SK-N-SH treated with all-trans-retinoic acid at 6 μM for 48 hours (cell line): ENCODE measurements at regions not wholly inside any gene's neighbourhood (a gene's known extent, or its start where the extent isn't known, plus 50 kb on each side); places are given as distances from the start of the nearest gene placed in this dataset.

Source experiments
- ATAC-seq: fragments of 200-7000 bp; cut with Tn5 transposase; 3 replicates; pipeline ENCODE4 v1.9.1; 2020; ENCODE audit warnings: mild to moderate bottlenecking, moderate library complexity
- ARNTL ChIP-seq: fragments of 450-650 bp; formaldehyde crosslinking; IDR thresholded peaks from 2 replicates; pipeline ENCODE4 v1.5.0; 2020; ENCODE audit warnings: low read depth, mild to moderate bottlenecking, moderate library complexity, borderline replicate concordance
- BACH2 ChIP-seq: fragments of 250-450 bp; sonication (Bioruptor Pico); IDR thresholded peaks from 2 replicates; pipeline ENCODE4 v1.9.0; 2021; ENCODE audit warnings: mild to moderate bottlenecking, borderline replicate concordance
- CSDC2 ChIP-seq: fragments of 250-450 bp; sonication (Bioruptor Pico); IDR thresholded peaks from 2 replicates; pipeline ENCODE4 v1.5.0; 2020; ENCODE audit warnings: mild to moderate bottlenecking, moderate library complexity
- ESRRG ChIP-seq: fragments of 250-450 bp; sonication (Bioruptor Pico); IDR thresholded peaks from 2 replicates; pipeline ENCODE4 v1.6.1; 2021; ENCODE audit warnings: mild to moderate bottlenecking
- GLIS3 ChIP-seq: fragments of 250-450 bp; sonication (Bioruptor Pico); IDR thresholded peaks from 2 replicates; pipeline ENCODE4 v1.5.0; 2020; ENCODE audit warnings: mild to moderate bottlenecking, moderate library complexity
- ISL1 ChIP-seq: fragments of 250-450 bp; sonication (Bioruptor Pico); IDR thresholded peaks from 2 replicates; pipeline ENCODE4 v2.1.2; 2022; ENCODE audit warnings: mild to moderate bottlenecking, moderate library complexity
- OSR1 ChIP-seq: fragments of 250-450 bp; sonication (Bioruptor Pico); IDR thresholded peaks from 2 replicates; pipeline ENCODE4 v1.8.0; 2022; ENCODE audit warnings: moderate library complexity, mild to moderate bottlenecking, inconsistent platforms
- PPARA ChIP-seq: fragments of 250-450 bp; sonication (Bioruptor Pico); IDR thresholded peaks from 2 replicates; pipeline ENCODE4 v1.5.0; 2020; ENCODE audit warnings: mild to moderate bottlenecking, borderline replicate concordance
- RARB ChIP-seq: fragments of 250-450 bp; sonication (Bioruptor Pico); IDR thresholded peaks from 2 replicates; pipeline ENCODE4 v1.8.0; 2021; ENCODE audit warnings: mild to moderate bottlenecking, moderate library complexity
- SNAI2 ChIP-seq: fragments of 250-450 bp; sonication (Bioruptor Pico); IDR thresholded peaks from 2 replicates; pipeline ENCODE4 v1.5.0; 2020; ENCODE audit warnings: mild to moderate bottlenecking, moderate library complexity
- TCF4 ChIP-seq: fragments of 250-450 bp; sonication (Bioruptor Pico); IDR thresholded peaks from 2 replicates; pipeline ENCODE4 v1.8.0; 2021; ENCODE audit warnings: mild to moderate bottlenecking, moderate library complexity, borderline replicate concordance
- TOX ChIP-seq: fragments of 250-450 bp; sonication (Bioruptor Pico); IDR thresholded peaks from 2 replicates; pipeline ENCODE4 v1.8.0; 2021; ENCODE audit warnings: mild to moderate bottlenecking, moderate library complexity, borderline replicate concordance
- ZC3H10 ChIP-seq: fragments of 250-450 bp; sonication (Bioruptor Pico); IDR thresholded peaks from 2 replicates; pipeline ENCODE4 v1.5.1; 2021; ENCODE audit warnings: mild to moderate bottlenecking, moderate library complexity
- ZFP3 ChIP-seq: fragments of 250-450 bp; sonication (Bioruptor Pico); IDR thresholded peaks from 2 replicates; pipeline ENCODE4 v1.5.0; 2020; ENCODE audit warnings: mild to moderate bottlenecking, moderate library complexity
- ZFP30 ChIP-seq: fragments of 450-650 bp; formaldehyde crosslinking; IDR thresholded peaks from 2 replicates; pipeline ENCODE4 v1.5.0; 2022; ENCODE audit warnings: mild to moderate bottlenecking, moderate library complexity
- ZNF565 ChIP-seq: fragments of 450-650 bp; formaldehyde crosslinking; conservative IDR thresholded peaks from 2 replicates; pipeline ENCODE4 v1.5.0; 2020; ENCODE audit warnings: low read depth, mild to moderate bottlenecking, moderate library complexity
- ZNF70 ChIP-seq: fragments of 450-650 bp; formaldehyde crosslinking; IDR thresholded peaks from 2 replicates; pipeline ENCODE4 v1.5.0; 2020; ENCODE audit warnings: mild to moderate bottlenecking, moderate library complexity
- ZNF8 ChIP-seq: fragments of 450-650 bp; formaldehyde crosslinking; IDR thresholded peaks from 2 replicates; pipeline ENCODE4 v1.5.0; 2020; ENCODE audit warnings: mild to moderate bottlenecking, moderate library complexity
- TF ChIP-seq, protein P1 (sequence below): fragments of 250-450 bp; sonication (Bioruptor Pico); IDR thresholded peaks from 2 replicates; pipeline ENCODE4 v1.8.0; 2021; ENCODE audit warnings: low read depth, mild to moderate bottlenecking, moderate library complexity, borderline replicate concordance
- TF ChIP-seq, protein P2 (sequence below): fragments of 250-450 bp; sonication (Bioruptor Pico); IDR thresholded peaks from 2 replicates; pipeline ENCODE4 v1.5.1; 2021; ENCODE audit warnings: mild to moderate bottlenecking, moderate library complexity
- TF ChIP-seq, protein P3 (sequence below): fragments of 250-450 bp; sonication (Bioruptor Pico); IDR thresholded peaks from 2 replicates; pipeline ENCODE4 v1.5.1; 2020; ENCODE audit warnings: low read depth, mild to moderate bottlenecking, moderate library complexity
- TF ChIP-seq, protein P4 (sequence below): fragments of 250-450 bp; sonication (Bioruptor Pico); IDR thresholded peaks from 2 replicates; pipeline ENCODE4 v1.8.0; 2020; ENCODE audit warnings: mild to moderate bottlenecking, moderate library complexity, borderline replicate concordance
- TF ChIP-seq, protein P5 (sequence below): fragments of 250-450 bp; sonication (Bioruptor Pico); IDR thresholded peaks from 2 replicates; pipeline ENCODE4 v1.5.0; 2020; ENCODE audit warnings: mild to moderate bottlenecking, moderate library complexity

DNA sequence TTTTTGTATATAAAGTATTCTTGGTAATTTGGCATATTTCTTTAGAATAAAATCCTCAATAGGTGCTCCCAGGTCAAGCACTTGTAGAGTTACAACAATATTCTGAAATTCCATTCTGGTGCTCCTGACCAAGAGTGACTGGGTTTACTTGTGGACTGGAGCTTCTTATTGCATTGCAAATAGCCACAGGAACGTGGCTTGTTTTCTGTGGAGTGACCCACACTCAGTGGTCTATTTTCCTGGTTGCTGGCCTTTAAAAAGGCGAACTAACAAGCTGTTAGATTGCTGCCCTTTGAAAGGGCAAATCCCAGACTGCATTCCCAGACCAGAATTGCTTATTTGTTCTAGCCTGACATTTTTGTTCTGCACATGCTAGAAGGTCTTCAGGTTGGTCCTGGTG, 658.8 kb upstream of the GOT2 start (continued):
- TF ChIP-seq, protein P1, sequence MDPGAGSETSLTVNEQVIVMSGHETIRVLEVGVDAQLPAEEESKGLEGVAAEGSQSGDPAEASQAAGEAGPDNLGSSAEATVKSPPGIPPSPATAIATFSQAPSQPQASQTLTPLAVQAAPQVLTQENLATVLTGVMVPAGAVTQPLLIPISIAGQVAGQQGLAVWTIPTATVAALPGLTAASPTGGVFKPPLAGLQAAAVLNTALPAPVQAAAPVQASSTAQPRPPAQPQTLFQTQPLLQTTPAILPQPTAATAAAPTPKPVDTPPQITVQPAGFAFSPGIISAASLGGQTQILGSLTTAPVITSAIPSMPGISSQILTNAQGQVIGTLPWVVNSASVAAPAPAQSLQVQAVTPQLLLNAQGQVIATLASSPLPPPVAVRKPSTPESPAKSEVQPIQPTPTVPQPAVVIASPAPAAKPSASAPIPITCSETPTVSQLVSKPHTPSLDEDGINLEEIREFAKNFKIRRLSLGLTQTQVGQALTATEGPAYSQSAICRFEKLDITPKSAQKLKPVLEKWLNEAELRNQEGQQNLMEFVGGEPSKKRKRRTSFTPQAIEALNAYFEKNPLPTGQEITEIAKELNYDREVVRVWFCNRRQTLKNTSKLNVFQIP (CRISPR knock-in tag), result no peak
- no peak for TF ChIP-seq CSDC2 (CRISPR knock-in tag)

DNA sequence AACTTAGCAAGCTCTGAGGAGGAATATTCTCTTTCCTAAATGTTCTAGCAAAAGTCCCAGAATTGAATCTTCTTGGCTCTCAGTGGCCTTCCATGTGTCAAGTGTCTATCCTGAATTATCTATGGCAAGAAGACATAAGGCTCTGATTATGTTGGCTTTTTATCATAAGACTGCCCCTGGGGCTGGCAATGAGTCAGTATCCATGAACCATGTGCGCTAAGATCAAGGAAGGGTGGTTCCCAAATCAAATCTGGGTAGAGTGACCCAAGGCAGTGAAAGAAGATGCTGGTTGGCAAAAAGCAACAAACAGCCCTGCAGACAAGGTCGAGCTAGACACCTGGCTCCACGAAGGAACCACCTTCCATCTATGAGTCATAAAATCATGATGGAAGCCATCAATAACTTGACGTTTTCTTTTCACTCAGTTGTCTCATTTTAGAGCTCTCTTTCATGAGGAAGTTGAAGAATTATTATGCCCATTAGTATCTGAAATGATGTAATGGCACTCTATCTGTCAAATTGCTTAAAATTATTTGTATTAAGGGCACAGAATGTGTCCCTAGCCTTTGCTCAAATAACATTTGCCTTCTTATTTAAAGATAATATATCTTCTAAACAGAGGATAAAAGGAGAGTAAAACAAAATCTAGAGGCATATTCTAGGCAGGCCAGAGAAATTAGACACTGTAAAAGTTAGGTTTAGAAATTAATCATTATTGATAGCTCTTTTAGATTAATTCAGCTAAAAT, 657.7 kb upstream of the GOT2 start:
- no peak for ATAC-seq
- no peak for TF ChIP-seq ZC3H10
- no peak for TF ChIP-seq ZNF565 (CRISPR knock-in tag)
- no peak for TF ChIP-seq SNAI2 (CRISPR knock-in tag)
- TF ChIP-seq GLIS3 (CRISPR knock-in tag), result no peak
- TF ChIP-seq ZFP3 (CRISPR knock-in tag), result no peak
- no peak for TF ChIP-seq TOX (CRISPR knock-in tag)
- no peak for TF ChIP-seq ZFP30 (CRISPR knock-in tag)
- TF ChIP-seq ISL1 (CRISPR knock-in tag), result no peak
- no peak for TF ChIP-seq ESRRG (CRISPR knock-in tag)
- no peak for TF ChIP-seq ZNF70 (CRISPR knock-in tag)
- TF ChIP-seq, protein P2, sequence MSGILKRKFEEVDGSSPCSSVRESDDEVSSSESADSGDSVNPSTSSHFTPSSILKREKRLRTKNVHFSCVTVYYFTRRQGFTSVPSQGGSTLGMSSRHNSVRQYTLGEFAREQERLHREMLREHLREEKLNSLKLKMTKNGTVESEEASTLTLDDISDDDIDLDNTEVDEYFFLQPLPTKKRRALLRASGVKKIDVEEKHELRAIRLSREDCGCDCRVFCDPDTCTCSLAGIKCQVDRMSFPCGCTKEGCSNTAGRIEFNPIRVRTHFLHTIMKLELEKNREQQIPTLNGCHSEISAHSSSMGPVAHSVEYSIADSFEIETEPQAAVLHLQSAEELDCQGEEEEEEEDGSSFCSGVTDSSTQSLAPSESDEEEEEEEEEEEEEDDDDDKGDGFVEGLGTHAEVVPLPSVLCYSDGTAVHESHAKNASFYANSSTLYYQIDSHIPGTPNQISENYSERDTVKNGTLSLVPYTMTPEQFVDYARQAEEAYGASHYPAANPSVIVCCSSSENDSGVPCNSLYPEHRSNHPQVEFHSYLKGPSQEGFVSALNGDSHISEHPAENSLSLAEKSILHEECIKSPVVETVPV (CRISPR knock-in tag), result no peak
- TF ChIP-seq CSDC2 (CRISPR knock-in tag), result no peak
- no peak for TF ChIP-seq OSR1 (CRISPR knock-in tag)
- TF ChIP-seq ZNF8 (CRISPR knock-in tag), result no peak
- no peak for TF ChIP-seq TCF4
- TF ChIP-seq ARNTL (CRISPR knock-in tag), result no peak
- TF ChIP-seq, protein P3, sequence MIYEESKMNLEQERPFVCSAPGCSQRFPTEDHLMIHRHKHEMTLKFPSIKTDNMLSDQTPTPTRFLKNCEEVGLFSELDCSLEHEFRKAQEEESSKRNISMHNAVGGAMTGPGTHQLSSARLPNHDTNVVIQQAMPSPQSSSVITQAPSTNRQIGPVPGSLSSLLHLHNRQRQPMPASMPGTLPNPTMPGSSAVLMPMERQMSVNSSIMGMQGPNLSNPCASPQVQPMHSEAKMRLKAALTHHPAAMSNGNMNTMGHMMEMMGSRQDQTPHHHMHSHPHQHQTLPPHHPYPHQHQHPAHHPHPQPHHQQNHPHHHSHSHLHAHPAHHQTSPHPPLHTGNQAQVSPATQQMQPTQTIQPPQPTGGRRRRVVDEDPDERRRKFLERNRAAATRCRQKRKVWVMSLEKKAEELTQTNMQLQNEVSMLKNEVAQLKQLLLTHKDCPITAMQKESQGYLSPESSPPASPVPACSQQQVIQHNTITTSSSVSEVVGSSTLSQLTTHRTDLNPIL (CRISPR knock-in tag), result no peak
- no peak for TF ChIP-seq BACH2 (CRISPR knock-in tag)
- TF ChIP-seq, all 23 proteins: peak for 0

DNA sequence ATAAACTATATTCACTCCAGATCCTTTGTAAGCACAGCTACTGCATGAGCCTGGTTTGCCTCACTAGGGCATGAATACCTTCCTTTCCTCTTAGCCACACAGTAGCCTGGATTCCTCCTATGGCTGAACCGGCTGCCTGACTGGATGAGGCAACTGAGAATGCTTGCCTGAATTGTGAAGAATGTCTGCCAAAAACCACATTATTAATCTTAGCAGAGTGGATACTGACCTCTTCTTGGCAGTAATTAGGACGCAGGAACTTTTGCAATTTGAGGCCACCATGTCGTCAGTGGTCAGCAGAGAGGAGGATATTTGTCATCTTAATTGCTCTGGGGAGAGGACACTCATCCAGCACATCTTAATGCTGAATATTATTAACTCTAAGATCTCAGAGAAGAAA, 651.8 kb upstream of the GOT2 start:
- ATAC-seq, result no peak

More for the DNA sequence above, 651.8 kb upstream of the GOT2 start:
- TF ChIP-seq ZC3H10 (no peak), ZNF70 (CRISPR knock-in tag) (no peak), OSR1 (CRISPR knock-in tag) (no peak), PPARA (CRISPR knock-in tag) (no peak), ESRRG (CRISPR knock-in tag) (no peak), RARB (CRISPR knock-in tag) (no peak), ZNF565 (CRISPR knock-in tag) (no peak), ZNF8 (CRISPR knock-in tag) (no peak)
- TF ChIP-seq, protein P3 (CRISPR knock-in tag), result no peak
- TF ChIP-seq, protein P4, sequence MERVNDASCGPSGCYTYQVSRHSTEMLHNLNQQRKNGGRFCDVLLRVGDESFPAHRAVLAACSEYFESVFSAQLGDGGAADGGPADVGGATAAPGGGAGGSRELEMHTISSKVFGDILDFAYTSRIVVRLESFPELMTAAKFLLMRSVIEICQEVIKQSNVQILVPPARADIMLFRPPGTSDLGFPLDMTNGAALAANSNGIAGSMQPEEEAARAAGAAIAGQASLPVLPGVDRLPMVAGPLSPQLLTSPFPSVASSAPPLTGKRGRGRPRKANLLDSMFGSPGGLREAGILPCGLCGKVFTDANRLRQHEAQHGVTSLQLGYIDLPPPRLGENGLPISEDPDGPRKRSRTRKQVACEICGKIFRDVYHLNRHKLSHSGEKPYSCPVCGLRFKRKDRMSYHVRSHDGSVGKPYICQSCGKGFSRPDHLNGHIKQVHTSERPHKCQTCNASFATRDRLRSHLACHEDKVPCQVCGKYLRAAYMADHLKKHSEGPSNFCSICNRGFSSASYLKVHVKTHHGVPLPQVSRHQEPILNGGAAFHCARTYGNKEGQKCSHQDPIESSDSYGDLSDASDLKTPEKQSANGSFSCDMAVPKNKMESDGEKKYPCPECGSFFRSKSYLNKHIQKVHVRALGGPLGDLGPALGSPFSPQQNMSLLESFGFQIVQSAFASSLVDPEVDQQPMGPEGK (CRISPR knock-in tag), result no peak
- TF ChIP-seq, protein P2 (CRISPR knock-in tag), result no peak
- TF ChIP-seq, protein P5, sequence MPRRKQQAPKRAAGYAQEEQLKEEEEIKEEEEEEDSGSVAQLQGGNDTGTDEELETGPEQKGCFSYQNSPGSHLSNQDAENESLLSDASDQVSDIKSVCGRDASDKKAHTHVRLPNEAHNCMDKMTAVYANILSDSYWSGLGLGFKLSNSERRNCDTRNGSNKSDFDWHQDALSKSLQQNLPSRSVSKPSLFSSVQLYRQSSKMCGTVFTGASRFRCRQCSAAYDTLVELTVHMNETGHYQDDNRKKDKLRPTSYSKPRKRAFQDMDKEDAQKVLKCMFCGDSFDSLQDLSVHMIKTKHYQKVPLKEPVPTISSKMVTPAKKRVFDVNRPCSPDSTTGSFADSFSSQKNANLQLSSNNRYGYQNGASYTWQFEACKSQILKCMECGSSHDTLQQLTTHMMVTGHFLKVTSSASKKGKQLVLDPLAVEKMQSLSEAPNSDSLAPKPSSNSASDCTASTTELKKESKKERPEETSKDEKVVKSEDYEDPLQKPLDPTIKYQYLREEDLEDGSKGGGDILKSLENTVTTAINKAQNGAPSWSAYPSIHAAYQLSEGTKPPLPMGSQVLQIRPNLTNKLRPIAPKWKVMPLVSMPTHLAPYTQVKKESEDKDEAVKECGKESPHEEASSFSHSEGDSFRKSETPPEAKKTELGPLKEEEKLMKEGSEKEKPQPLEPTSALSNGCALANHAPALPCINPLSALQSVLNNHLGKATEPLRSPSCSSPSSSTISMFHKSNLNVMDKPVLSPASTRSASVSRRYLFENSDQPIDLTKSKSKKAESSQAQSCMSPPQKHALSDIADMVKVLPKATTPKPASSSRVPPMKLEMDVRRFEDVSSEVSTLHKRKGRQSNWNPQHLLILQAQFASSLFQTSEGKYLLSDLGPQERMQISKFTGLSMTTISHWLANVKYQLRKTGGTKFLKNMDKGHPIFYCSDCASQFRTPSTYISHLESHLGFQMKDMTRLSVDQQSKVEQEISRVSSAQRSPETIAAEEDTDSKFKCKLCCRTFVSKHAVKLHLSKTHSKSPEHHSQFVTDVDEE (CRISPR knock-in tag), result no peak
